ENCODE measurements at regions not wholly inside any gene's neighbourhood (a gene's known extent, or its start where the extent isn't known, plus 50 kb on each side); places are given as distances from the start of the nearest gene placed in this dataset.

GRCh38 chr5:3678801-3679200 is 83.2 kb downstream of the IRX1 start:
- H3K4me1 ChIP-seq (ENCODE audit: control insufficient read depth, insufficient read depth, low read length): no peaks in the 10 kb centered on the region
- Mint-ChIP-seq H3K4me1 (peaks cover 9% of the 10 kb centered on the region), H3K27ac (no peak overlapping the region), H3K4me3 (no peak overlapping the region), H3K27me3 (ENCODE audit: insufficient read depth) (peaks cover 1% of the 10 kb centered on the region), H3K9me3 (no peaks in the 10 kb centered on the region), H3K36me3 (ENCODE audit: low read depth) (no peaks in the 10 kb centered on the region)
- no peak overlapping the region for H3K9ac ChIP-seq (ENCODE audit: extremely low read depth, low read length, poor library complexity, severe bottlenecking)
- no peak overlapping the region for H3K4me3 ChIP-seq (ENCODE audit: low read length)
- no peak for DNase-seq
- H3K36me3 ChIP-seq (ENCODE audit: control insufficient read depth, insufficient read depth, low read length): no peaks in the 10 kb centered on the region
- no peaks in the 10 kb centered on the region for H3K9me3 ChIP-seq (ENCODE audit: control insufficient read depth, low read length)
- H3K27ac ChIP-seq (ENCODE audit: low read depth, low read length): no peak overlapping the region
- no peak for TF ChIP-seq CTCF (conservative IDR thresholded peaks at IDR 0.05)
- H3K27me3 ChIP-seq (ENCODE audit: control insufficient read depth, insufficient read depth, low read length, poor library complexity, severe bottlenecking): no peaks in the 10 kb centered on the region
- 87 to 100% methylated on average over 2 to 4 of the region's 4 CpGs for WGBS, 2 experiments (ENCODE audit: insufficient coverage in 1 of 2, insufficient read length in 1 of 2)

- no peak for DNase-seq
- no peaks in the 10 kb centered on the region for H3K36me3 ChIP-seq (ENCODE audit: control insufficient read depth, insufficient read depth, low read length)
- no peak overlapping the region for H3K27ac ChIP-seq (ENCODE audit: low read depth, low read length)
- no peak overlapping the region for H3K4me3 ChIP-seq (ENCODE audit: low read length)
- H3K9me3 ChIP-seq (ENCODE audit: control insufficient read depth, low read length): no peaks in the 10 kb centered on the region
- no peaks in the 10 kb centered on the region for H3K9me3 Mint-ChIP-seq
- H3K4me3 Mint-ChIP-seq: no peak overlapping the region
- no peaks in the 10 kb centered on the region for H3K27me3 ChIP-seq (ENCODE audit: control insufficient read depth, insufficient read depth, low read length, poor library complexity, severe bottlenecking)
- H3K27me3 Mint-ChIP-seq (ENCODE audit: insufficient read depth): peaks cover 1% of the 10 kb centered on the region
- no peak overlapping the region for H3K27ac Mint-ChIP-seq
- H3K9ac ChIP-seq (ENCODE audit: extremely low read depth, low read length, poor library complexity, severe bottlenecking): no peak overlapping the region
- no peak for TF ChIP-seq CTCF (conservative IDR thresholded peaks at IDR 0.05)
- H3K4me1 ChIP-seq (ENCODE audit: control insufficient read depth, insufficient read depth, low read length): no peaks in the 10 kb centered on the region
- H3K36me3 Mint-ChIP-seq (ENCODE audit: low read depth): no peaks in the 10 kb centered on the region
- peaks cover 4% of the 10 kb centered on the region for H3K4me1 Mint-ChIP-seq
- 90 to 95% methylated on average over 2 to 5 of the region's 5 CpGs for WGBS, 2 experiments (ENCODE audit: insufficient coverage in 1 of 2, insufficient read length in 1 of 2)
These were observed 85.2 kb downstream of the IRX1 start for GRCh38 chr5:3680821-3681220.

GRCh38 chr5:3684118-3684517 is 88.5 kb downstream of the IRX1 start:
- no peaks in the 10 kb centered on the region for H3K4me1 ChIP-seq (ENCODE audit: control insufficient read depth, insufficient read depth, low read length)

More at GRCh38 chr5:3684118-3684517, 88.5 kb downstream of the IRX1 start:
- Mint-ChIP-seq H3K4me3 (no peak overlapping the region), H3K27me3 (ENCODE audit: insufficient read depth) (peaks cover 1% of the 10 kb centered on the region), H3K9me3 (peaks cover 4% of the 10 kb centered on the region), H3K27ac (no peak overlapping the region), H3K4me1 (no peaks in the 10 kb centered on the region), H3K36me3 (ENCODE audit: low read depth) (no peaks in the 10 kb centered on the region)
- no peak overlapping the region for H3K27ac ChIP-seq (ENCODE audit: low read depth, low read length)
- WGBS, 2 experiments (ENCODE audit: insufficient coverage in 1 of 2, insufficient read length in 1 of 2): 89 to 92% methylated on average over 6 to 13 of the region's 13 CpGs
- no peaks in the 10 kb centered on the region for H3K9me3 ChIP-seq (ENCODE audit: control insufficient read depth, low read length)
- no peak for DNase-seq
- no peaks in the 10 kb centered on the region for H3K27me3 ChIP-seq (ENCODE audit: control insufficient read depth, insufficient read depth, low read length, poor library complexity, severe bottlenecking)
- no peak overlapping the region for H3K9ac ChIP-seq (ENCODE audit: extremely low read depth, low read length, poor library complexity, severe bottlenecking)
- no peaks in the 10 kb centered on the region for H3K36me3 ChIP-seq (ENCODE audit: control insufficient read depth, insufficient read depth, low read length)
- H3K4me3 ChIP-seq (ENCODE audit: low read length): no peak overlapping the region
- TF ChIP-seq CTCF (conservative IDR thresholded peaks at IDR 0.05): no peak

All from endodermal cell (in vitro differentiated cells).